GM21360 (cell line): ENCODE measurements at regions not wholly inside any gene's neighbourhood (a gene's known extent, or its start where the extent isn't known, plus 50 kb on each side); places are given as distances from the start of the nearest gene placed in this dataset.

Source experiments
- ATAC-seq: cut with Tn5 transposase; IDR thresholded peaks from one replicate; pipeline ENCODE4 v1.9.1; 2021; ENCODE audit warnings: mild to moderate bottlenecking, moderate library complexity; ENCODE audit not compliant: unreplicated experiment

DNA sequence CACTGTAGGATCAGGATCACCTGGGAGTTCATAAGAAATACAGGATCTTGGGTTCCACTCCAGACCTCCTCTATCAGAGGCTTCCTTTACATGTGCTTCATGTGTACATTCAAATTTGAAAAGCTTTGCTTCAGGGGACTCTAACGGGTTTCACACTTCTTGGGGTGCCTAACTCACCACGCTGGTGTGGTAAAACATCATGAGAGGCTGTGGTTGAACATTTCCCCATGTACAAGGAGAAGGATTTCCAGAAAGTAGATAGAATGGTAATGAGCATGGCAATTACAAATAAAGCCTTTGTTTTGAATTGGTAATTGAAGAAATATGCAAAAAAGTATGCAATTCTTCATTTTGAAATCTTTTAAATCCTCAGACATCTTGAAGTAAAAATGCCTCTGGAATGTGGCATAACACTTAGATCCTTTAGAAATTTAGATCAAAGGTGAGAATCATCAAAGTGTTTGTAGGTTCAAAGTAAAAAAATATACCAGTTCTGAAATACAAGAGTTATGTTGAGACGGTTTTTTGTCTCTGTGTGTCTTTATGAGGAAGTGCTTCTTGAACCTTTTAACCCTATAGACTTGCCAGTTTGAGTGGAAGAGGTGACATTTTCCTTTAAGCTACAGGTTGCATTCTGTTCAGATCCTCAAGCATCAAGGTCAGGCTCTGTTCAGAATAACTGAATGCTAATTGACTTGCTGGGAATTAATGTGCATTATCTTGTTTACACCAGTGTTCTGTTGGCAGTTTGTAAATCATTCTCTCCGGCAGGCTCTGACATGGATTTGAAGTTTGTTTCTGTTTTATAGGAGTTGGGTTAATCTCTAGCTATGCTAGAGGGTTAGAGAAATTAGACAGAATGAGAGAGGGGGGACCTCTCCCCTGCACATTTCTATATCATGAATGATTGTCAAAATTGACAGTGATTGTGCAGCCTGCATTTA is 415.3 kb downstream of the MAN2A1 start:
- ATAC-seq = no peak

- ATAC-seq = no peak
Measured at GRCh38 chr5:110105692-110106091, 416.0 kb downstream of the MAN2A1 start.

DNA sequence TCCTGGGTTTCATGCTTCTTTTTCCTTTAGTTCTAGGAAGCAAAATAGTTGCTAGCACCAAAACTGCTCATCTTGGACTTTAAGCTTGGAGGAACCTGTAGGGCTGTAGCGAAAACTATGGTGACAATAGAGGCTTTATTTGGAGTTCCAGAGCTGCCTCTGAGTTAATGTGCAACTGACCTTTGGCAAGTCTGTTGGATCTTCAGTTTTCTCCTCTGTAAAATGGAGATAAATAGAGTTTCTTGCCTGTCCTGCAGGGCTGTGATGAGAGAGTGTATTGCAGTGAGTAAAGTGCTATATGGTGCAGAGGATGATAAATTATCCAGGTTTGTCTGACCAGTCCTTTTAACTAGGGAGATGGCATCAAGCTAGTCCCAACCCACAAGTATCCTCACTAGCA is 417.0 kb downstream of the MAN2A1 start:
- no peak for ATAC-seq

DNA sequence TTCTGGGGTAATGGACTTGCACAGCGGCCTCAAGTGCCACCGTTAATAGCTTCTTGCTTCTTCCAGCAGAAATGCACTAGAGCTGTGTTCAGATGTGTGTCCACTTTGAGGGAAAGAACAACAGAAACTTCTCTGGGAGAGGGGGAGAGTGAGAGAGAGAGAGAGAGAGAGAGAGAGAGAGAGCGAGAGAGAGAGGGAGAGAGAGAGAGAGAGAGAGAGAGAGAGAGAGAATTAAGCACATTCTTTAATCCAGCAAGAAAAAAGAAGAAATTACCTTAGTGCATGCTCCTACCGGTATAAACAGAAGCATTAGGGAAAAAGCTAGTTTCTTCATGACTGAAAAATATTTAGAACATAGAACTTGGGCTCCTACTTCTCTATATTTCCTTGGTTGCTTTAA is 418.8 kb downstream of the MAN2A1 start:
- ATAC-seq = no peak

- ATAC-seq = no peak
Measured at GRCh38 chr5:110109667-110110066, 419.9 kb downstream of the MAN2A1 start.

- no peak for ATAC-seq
Measured at GRCh38 chr5:110112348-110112747, 422.6 kb downstream of the MAN2A1 start.

DNA sequence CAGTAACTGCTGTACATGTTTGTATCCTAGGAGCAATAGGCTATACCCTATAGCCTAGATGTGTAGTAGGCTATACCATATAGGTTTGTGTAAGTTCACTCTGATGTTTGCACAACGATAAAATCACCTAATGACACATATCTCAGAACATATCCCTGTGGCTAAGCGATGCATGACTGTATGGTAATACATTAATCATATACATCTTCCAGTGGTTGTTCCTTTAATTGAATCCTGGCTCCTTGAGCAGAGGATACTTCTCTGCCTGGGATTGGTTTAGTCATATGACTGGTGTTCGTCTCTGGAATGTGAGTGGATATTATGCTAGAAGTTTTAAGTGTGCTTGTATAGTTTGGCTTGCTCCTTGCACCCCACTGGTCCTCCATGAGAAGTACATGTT is 425.8 kb downstream of the MAN2A1 start:
- no peak for ATAC-seq

DNA sequence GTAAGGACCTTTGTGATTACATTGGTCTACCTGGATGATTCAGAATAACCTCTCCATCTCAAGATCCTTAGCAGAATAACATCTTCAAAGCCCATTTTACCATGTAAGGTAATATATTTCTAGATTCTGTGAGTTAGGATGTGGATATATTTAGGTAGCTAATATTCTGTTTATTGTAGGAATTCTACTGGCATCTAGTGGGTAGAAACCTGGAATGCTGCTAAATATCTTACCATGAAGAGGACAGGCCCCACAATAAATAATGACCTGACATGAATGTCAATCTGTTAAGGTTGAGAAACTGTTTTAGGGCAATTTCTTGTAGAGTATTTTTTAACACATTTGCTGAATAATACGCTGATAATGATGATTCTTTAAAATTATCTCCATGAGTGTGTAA is 426.8 kb downstream of the MAN2A1 start:
- ATAC-seq = no peak

DNA sequence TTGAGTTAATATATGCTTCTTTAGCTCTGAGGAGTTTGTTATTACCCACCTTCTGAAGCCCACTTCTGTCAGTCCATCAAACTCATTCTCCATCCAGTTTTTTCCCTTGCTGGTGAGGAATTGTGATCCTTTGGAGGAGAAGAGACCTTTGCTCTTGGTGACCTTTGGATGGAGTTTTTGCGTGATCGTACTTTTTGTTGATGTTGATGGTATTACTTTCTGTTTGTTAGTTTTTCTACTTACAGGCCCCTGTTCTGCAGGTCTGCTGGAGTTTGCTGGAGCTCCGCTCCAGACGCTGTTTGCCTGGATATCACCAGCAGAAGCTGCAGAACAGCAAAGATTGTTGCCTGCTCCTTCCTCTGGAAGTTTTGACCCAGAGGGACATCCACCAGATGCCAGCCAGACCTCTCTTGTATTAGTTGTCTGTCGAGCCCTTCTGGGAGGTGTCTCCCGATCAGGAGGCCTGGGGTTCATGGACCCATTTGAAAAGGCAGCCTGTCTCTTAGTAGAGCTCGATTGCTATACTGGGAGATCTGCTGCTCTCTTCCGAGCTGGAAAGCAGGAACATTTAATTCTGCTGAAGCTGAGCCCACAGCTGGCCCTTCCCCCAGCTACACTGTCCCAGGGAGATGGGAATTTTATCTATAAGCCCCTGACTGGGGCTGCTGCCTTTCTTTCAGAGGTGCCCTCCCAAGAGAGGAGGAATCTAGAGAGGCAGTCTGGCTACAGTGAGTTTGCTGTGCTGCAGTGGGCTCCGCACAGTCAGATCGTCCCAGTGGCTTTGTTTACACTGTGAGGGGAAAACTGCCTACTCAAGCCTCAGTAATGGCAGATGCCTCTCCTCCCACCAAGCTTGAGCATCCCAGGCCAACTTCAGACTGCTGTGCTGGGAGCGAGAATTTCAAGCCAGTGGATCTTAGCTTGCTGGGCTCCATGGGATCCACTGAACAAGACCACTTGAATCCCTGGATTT is 445.5 kb downstream of the MAN2A1 start:
- no peak for ATAC-seq

DNA sequence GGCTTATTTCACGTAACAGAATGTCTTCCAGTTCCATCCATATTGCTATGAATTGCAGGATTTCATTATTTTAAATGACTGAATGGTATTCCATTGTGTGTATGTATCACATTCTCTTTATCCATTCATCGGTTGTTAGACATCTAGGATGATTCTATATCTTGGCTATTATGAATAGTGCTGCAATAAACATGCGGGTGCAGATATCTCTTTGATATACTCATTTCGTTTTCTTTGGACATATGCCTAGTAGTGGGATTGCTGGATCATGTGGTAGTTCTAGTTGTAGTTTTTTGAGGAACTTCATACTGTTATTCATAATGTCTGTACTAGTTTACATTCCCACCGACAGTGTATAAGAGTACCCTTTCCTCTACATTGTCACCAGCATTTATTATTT is 460.5 kb downstream of the MAN2A1 start:
- ATAC-seq = no peak

DNA sequence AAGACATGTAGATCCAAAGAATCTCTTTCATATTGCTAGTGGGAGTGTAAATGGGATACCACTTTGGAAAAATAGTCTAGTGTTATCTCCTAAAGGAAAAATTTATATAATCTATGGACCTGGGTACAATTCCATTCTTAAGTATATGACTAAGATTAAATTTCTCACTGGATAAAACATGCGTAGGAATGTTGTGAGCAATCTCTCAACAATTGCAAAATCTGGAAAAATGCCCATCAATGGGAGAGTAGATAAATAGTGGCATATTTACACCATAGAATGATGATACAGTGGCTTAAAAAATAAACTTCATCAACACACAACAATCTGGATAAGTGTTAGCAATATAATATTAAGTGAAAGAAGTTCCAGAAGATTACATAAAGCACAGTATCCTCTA is 469.5 kb downstream of the MAN2A1 start:
- ATAC-seq = no peak

DNA sequence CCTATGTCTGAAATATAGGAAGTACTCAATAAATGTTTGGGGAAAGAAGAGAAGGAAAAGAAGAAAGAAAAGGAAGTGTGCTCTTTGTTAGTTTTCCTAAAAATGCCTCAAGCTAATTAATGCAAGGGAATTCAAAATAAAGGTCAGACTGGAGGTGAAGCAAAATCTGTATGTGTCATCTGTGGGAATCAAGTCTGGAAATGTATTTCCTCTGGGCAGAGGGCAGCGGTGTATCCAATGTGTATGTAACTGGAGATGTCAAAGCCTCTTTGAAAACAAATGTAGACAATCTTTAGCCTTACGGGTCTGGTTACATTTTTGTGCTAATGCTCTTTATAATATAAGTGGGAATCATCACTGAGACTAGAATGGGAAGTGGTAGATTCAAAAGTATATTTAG is 471.4 kb downstream of the MAN2A1 start:
- ATAC-seq = no peak

GRCh38 chr5:110165366-110165765 is 475.6 kb downstream of the MAN2A1 start:
- ATAC-seq = no peak

GRCh38 chr5:110167384-110167783 is 477.7 kb downstream of the MAN2A1 start:
- ATAC-seq = no peak

DNA sequence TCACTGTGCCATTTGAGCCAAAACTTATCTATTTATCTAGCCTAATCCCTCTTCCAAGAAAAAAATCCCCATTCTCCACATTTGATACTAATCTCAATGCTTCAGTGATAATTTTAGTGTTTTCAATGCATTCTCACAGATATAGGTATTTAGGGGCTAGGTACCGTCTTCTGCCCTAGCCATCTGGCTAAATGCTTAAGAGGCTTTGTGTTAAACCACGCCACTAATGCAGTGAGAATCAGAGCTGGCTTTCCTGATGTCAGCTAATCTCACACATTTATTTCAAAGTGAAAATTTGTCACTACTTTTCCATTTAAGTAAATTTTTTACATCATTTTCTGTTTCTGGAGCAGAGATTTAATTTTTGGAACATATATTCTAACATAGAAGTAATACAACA is 479.7 kb downstream of the MAN2A1 start:
- ATAC-seq = no peak

DNA sequence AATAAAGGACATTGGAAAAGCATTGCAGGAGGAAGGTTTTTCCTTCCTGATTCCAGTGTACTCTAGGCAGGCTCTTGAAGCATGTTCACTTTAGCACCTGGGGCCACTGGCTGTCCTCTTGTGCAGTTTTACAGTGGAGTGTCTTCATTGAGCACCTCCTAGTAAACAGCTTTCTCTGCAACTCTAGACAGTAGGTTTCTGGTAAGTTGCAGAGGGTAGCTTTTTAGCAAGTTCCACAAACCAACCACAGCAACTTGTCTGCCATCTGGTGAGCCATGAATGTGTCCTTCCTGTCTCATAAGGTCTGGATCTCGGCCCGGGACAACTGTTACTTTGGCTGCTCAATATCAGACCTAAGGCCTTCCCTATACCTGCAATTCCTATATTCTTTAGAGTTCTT is 488.0 kb downstream of the MAN2A1 start:
- no peak for ATAC-seq

GRCh38 chr5:110179321-110179720 is 489.6 kb downstream of the MAN2A1 start:
- ATAC-seq = no peak

- no peak for ATAC-seq
Measured at GRCh38 chr5:110194191-110194590, 504.5 kb downstream of the MAN2A1 start.

GRCh38 chr5:110195288-110195687 is 505.6 kb downstream of the MAN2A1 start:
- no peak for ATAC-seq

DNA sequence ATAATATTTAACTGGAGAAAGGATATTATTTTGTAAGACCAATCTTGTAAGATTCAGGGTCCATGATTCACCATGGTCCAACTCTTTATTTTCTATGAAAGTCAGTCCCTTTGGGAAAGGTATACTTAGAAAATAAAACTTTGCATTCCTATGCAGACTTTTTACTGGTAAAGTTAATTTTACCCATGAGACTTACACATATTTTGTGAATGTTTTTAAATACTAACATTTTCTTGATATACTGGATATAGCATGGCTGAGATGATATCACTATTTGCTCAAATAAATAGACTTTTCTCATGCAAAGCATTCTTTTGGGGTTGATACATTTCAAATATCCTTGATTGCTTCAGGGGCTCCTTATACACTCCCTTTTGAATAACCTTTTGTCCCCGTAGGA is 512.1 kb downstream of the MAN2A1 start:
- no peak for ATAC-seq

DNA sequence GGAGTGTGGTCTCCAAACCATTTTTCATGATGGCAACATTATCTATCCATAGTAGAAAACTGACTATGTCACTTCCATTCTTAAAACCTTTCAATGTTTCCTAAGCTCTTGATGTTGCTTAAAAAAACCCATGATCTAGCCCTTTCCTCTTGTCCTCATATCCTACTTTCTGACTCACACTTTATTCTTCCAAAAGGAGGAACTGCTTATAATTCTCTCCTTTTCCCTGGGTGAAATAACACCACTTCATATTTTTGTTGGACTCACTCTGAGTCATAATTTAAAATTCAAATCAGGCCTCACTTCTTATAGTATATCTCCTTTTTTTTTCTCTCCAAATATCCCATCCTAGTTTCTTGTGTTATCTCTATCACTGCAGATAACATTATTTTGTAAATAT is 513.9 kb downstream of the MAN2A1 start:
- ATAC-seq = no peak

GRCh38 chr5:110209401-110209800 is 517.1 kb downstream of the TMEM232 start:
- no peak for ATAC-seq
